Subcutaneous abdominal adipose tissue (tissue), 5 donors: ENCODE measurements at regions not wholly inside any gene's neighbourhood (a gene's known extent, or its start where the extent isn't known, plus 50 kb on each side); places are given as distances from the start of the nearest gene placed in this dataset.

Experiments used
- H3K27ac ChIP-seq: one replicate; pipeline ENCODE4 v1.7.0; 2013; ENCODE audit warnings: low read depth, mild to moderate bottlenecking, inconsistent platforms, low read length, moderate library complexity
- H3K27me3 ChIP-seq, 5 donors: one replicate each; pipeline ENCODE4 v1.7.0; 2013; ENCODE audit warnings: low read length in 5 of 5, inconsistent platforms in 1 of 5; ENCODE audit not compliant: control insufficient read depth in 5 of 5, insufficient read depth in 4 of 5
- H3K36me3 ChIP-seq, 5 donors: one replicate each; pipeline ENCODE4 v1.7.0; 2013; ENCODE audit warnings: low read length in 5 of 5; ENCODE audit not compliant: control insufficient read depth in 5 of 5, insufficient read depth in 5 of 5
- H3K4me1 ChIP-seq, 5 donors: one replicate each; pipeline ENCODE4 v1.7.0; 2013; ENCODE audit warnings: low read length in 5 of 5, mild to moderate bottlenecking in 3 of 5, moderate library complexity in 1 of 5; ENCODE audit not compliant: control insufficient read depth in 5 of 5, insufficient read depth in 5 of 5
- H3K4me3 ChIP-seq, 5 donors: one replicate each; pipeline ENCODE4 v1.7.0; 2013; ENCODE audit warnings: low read length in 5 of 5, low read depth in 1 of 5
- H3K9ac ChIP-seq, 5 donors: one replicate each; pipeline ENCODE4 v1.7.0; 2013; ENCODE audit warnings: low read length in 5 of 5, mild to moderate bottlenecking in 4 of 5, moderate library complexity in 3 of 5
- H3K9me3 ChIP-seq, 5 donors: one replicate each; pipeline ENCODE4 v1.7.0; 2013; ENCODE audit warnings: low read length in 5 of 5; ENCODE audit not compliant: control insufficient read depth in 5 of 5
- donor health status: healthy.
- donor health status: healthy.
- donor health status: healthy.
- donor health status: healthy.
- donor health status: healthy.

DNA sequence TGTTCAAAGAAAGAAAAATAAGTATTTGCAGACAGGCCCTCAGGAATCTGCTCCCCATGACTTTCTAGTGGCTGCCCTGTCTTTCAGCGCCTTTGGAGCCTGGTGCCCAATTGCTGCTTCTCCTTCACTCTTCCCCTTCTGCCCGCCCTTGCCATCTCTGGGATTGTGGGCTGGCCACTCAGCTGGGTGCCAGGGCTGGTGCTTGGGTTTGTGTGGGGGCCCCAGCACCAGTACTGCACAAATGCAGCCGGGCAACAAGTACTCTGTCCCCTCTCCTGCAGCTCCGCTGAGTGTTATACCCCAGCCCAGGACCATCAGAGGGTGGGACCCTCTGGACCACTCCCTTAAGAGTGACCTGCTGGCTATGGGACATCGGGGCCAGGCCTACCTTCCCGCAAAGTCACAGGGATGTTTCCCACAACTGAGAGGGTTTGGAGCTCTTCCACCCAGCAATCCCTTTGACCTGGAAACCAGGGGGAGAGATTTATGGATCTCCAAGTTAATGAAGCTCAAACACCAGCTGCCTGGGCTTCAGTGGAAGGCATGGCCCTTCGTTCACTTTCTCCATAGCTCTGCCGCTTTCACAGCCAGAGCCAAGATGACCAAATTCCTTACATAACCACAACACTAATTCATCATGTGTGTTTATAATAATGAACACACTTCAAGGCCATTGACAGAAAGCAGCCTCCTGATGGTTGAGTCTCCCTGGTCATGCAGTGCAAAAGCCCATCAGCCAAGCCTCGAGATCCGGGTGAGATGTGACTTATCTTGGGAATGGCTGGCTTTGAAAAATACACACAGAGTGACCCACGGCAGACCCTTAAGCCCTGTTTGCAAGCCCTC lies 313.9 kb upstream of the ZNF32 start:
- Histone ChIP-seq H3K9ac (no peak overlapping the region), H3K27ac (no peak overlapping the region), H3K4me3 (no peak overlapping the region), H3K4me1 (peaks cover 8 to 46% (median 24%) of the 10 kb centered on the region in 5 donors), H3K36me3 (no peaks in the 10 kb centered on the region), H3K9me3 (no peaks in the 10 kb centered on the region), H3K27me3 (no peaks in the 10 kb centered on the region)

DNA sequence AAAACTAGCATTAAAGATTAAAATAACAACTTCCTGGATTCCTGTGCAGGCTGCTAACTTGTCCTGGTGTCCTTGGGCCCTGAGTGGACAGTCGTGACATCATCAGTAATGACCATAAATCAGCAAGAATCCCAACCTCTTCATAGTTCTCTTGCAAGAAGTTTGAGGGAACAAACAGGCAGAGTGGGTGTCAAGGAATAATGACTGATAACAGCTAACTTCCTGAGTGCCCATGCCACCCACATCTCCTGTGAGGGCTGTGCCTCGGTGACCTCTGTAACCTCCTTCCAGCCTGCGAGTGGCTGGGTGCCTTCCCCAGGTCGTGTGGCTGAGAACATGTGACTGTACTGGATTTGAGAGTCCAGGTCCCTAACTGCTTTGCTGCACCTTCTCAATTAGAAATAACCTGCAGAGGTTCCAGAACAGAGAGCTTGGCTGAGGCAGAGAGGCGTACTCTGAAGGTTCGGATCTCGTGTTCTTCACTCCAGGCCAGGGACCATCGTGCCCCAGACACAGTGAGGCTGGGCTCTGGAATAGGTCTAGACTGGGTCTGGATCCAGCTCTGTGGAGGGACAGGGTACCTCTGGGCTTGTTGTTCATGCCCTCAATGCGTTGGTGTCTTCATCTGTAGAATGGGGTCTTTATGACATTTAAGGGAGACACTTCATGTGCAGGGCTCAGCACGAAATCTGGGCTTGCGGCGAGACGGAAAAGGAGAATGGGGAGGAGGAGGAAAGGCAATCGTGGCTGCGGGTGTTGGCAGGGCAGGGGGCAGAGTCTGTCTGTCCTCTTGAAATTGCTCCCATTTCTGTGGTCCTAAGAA lies 313.1 kb upstream of the ZNF32 start:
- H3K9ac ChIP-seq: no peak overlapping the region
- H3K27me3 ChIP-seq: no peaks in the 10 kb centered on the region
- no peaks in the 10 kb centered on the region for H3K36me3 ChIP-seq
- H3K4me1 ChIP-seq: peaks cover 8 to 46% (median 24%) of the 10 kb centered on the region in 5 donors
- H3K9me3 ChIP-seq: no peaks in the 10 kb centered on the region
- no peak overlapping the region for H3K4me3 ChIP-seq
- no peak overlapping the region for H3K27ac ChIP-seq

DNA sequence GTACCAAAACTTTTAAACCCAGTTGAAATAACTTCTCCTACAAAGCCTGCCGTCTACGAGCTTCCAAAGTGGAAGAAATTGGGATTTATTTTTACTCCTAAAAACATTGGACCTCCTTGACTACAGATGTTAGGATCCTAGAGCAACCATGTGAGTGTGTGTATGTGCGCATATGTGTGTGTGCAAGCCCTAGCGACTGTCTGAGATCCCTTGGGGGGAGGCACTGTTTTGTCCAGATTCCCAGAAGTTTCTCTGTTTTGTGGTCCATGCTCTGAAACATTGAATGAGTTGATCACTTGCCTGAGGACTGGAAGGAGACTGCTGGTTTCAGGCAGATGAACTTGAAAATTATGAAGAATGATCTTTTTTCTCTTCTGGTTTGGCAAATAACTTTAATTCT lies 312.3 kb upstream of the ZNF32 start:
- Histone ChIP-seq H3K36me3 (no peaks in the 10 kb centered on the region), H3K4me1 (peaks cover 7 to 41% (median 24%) of the 10 kb centered on the region in 5 donors), H3K9ac (no peak overlapping the region), H3K27ac (no peak overlapping the region), H3K27me3 (no peaks in the 10 kb centered on the region), H3K4me3 (no peak overlapping the region), H3K9me3 (no peaks in the 10 kb centered on the region)

DNA sequence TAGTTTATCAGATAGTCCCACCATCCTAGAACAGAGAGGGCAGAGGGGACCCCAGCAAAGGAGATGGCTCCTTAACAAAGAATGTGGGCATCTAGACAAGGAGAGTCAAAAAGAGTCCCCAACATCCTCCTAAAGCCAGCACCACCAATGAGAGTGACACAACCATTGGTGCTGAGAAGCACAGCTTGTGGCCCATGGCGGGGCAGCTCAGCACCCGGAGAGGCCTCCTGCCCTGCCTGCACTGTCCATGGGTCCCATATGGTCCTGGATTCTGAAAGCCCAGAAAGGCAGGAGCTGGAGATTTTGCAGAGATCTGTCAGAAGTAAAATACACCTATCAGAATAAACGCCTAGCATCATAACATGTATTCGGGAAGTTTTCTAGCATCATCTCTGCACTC lies 311.8 kb upstream of the ZNF32 start:
- H3K4me3 ChIP-seq: no peak overlapping the region
- H3K27ac ChIP-seq: no peak overlapping the region
- H3K36me3 ChIP-seq: no peaks in the 10 kb centered on the region
- no peak overlapping the region for H3K9ac ChIP-seq
- no peaks in the 10 kb centered on the region for H3K27me3 ChIP-seq
- no peaks in the 10 kb centered on the region for H3K9me3 ChIP-seq
- H3K4me1 ChIP-seq: peaks cover 4 to 36% (median 20%) of the 10 kb centered on the region in 5 donors

DNA sequence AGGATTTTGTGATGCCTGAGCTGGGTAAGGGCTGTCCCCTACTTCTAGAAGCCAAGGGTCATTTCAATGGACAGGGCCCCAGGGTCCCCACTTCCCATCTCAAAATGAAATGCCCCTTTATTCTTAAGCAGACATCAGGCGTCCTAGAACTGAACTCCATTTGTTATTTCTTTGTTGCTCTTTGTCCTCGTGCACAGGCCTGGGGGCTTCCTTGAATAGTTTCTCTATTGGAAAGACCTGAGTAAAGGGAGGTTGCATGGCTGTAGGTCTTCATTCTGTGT lies 311.4 kb upstream of the ZNF32 start:
- Histone ChIP-seq H3K27me3 (no peaks in the 10 kb centered on the region), H3K9ac (no peak overlapping the region), H3K4me3 (no peak overlapping the region), H3K9me3 (no peaks in the 10 kb centered on the region), H3K36me3 (no peaks in the 10 kb centered on the region), H3K27ac (no peak overlapping the region), H3K4me1 (peaks cover 4 to 32% (median 16%) of the 10 kb centered on the region in 5 donors)

DNA sequence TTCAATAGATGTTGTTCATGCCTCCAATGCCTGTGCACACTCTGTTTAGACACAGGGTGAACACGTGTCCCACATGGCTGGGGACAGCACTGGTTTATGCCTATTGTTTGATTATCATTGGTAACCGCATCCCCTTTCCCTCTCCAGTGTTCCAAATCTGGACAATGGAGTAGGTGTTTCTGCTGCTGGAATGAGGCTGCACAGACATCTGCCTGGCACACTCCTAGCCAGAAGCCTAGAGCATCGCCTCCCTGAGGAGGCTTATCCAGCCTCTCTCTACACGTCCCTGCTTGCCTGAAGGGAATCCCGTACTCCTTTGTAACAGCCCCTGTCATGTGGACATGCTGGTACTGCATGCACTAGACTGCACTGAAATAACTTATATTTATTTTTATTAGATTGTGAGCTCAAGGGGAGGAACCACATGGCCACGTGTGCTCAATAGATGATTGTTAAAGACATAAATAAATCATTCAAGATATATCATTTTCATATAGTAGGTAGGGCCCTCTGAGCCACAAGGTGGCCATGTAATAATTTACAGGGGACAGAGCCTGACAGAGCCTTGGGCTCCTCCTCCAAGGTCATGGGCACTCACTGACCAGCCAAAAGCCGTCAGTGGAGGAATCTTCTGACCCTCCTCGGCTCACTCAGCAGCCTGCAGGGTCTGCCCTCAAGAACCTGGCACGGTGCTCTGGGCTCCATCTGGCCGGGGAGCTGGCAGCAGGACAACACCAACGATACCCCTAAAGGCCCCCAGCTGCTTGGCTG lies 310.9 kb upstream of the ZNF32 start:
- H3K4me3 ChIP-seq: no peak overlapping the region
- H3K36me3 ChIP-seq: no peaks in the 10 kb centered on the region
- no peak overlapping the region for H3K9ac ChIP-seq
- H3K27ac ChIP-seq: no peak overlapping the region
- H3K27me3 ChIP-seq: no peaks in the 10 kb centered on the region
- no peaks in the 10 kb centered on the region for H3K9me3 ChIP-seq
- peaks cover 4 to 27% (median 13%) of the 10 kb centered on the region in 5 donors for H3K4me1 ChIP-seq

DNA sequence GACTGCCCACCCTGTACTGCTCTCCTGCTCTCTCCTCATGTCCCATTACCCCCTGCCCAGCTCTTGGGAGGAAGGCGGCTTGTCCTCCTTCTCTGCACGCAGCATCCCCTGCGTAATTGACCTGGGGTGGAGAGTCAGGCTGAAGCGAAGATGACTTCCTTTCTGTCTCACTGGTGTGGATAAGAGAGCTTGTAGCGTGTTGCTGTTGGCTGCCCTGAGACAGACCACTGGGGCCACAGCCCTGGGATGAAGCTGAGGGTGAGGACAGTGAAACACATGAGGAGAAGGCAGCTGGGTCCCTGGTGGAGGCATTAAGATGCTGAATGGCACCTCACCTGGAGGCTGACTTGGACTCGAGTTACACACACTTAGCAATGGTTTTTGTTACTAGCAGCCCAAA lies 310.3 kb upstream of the ZNF32 start:
- no peaks in the 10 kb centered on the region for H3K9me3 ChIP-seq
- H3K27me3 ChIP-seq: no peaks in the 10 kb centered on the region
- H3K27ac ChIP-seq: no peak overlapping the region
- no peak overlapping the region for H3K4me3 ChIP-seq
- H3K9ac ChIP-seq: no peak overlapping the region
- peaks cover 3 to 21% (median 10%) of the 10 kb centered on the region in 5 donors for H3K4me1 ChIP-seq
- H3K36me3 ChIP-seq: no peaks in the 10 kb centered on the region

DNA sequence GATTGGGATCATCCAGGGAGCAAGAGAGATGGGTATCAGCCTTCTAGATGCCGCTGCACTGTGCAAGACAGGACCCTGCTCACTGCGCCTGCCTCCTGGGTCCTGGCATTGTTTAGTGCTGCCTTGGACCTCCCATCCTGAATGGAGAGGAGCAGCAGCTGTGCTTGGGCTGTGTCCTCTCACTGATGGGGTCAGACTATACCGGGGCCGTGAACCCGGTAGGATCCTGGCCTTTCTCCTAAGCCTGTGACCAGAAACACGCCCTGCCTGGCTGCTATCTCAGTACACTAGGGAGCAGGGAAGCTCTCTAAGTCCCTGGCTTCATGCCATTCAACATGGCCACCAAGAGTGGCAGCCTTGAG lies 309.4 kb upstream of the ZNF32 start:
- H3K4me1 ChIP-seq: peaks cover 2 to 18% (median 5%) of the 10 kb centered on the region in 5 donors
- no peaks in the 10 kb centered on the region for H3K36me3 ChIP-seq
- H3K4me3 ChIP-seq: no peak overlapping the region
- no peaks in the 10 kb centered on the region for H3K9me3 ChIP-seq
- H3K9ac ChIP-seq: no peak overlapping the region
- no peak overlapping the region for H3K27ac ChIP-seq
- no peaks in the 10 kb centered on the region for H3K27me3 ChIP-seq

DNA sequence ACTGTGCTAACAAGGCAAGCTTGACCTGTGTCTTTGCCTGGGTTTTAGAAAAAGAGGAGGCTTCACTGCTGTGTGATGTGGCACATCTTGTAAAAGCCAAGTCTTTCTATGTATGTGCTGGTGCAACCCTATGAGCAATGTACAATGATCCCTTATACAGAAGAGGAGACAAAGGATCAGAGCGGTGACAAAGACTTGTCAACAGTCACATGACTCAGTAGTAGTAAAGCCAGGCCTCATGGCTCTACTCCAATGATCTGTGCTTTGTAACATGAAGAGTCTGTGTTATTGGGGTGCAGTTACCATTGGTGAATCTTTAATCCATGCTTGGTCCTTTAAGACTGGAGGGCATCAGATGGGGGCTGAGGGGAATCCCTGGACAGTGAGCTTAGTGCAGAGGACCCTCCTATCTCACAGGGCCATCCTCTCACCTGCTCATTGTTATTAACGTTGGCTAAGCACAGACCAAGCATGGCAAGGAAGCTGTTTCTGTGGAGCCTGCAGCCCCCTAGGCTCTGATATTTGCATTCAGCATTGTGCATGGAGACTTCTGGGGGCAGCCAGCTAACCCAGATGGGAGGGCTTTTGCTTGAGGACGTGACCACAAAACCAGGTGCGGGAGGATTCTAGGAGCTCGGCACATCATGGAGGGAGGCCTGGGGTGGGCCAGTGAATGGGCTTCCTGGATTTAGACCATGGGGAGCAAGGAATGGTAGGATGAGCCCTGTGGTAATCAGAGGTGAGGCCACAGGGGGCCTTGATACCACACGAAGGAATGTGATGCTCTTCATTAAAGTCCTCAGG lies 308.8 kb upstream of the ZNF32 start:
- H3K27me3 ChIP-seq: no peaks in the 10 kb centered on the region
- H3K4me1 ChIP-seq: peaks cover 0 to 13% (median under 1%) of the 10 kb centered on the region in 5 donors
- no peak overlapping the region for H3K4me3 ChIP-seq

More for the DNA sequence above, 308.8 kb upstream of the ZNF32 start:
- Histone ChIP-seq H3K9me3 (peaks cover 0 to 4% (median 0%) of the 10 kb centered on the region in 5 donors), H3K27ac (no peak overlapping the region), H3K36me3 (no peaks in the 10 kb centered on the region), H3K9ac (no peak overlapping the region)
